CD4-positive, alpha-beta T cell (primary cell): ENCODE measurements at regions not wholly inside any gene's neighbourhood (a gene's known extent, or its start where the extent isn't known, plus 50 kb on each side); places are given as distances from the start of the nearest gene placed in this dataset.
"Not testable (repeated sequence)": the region's sequence is repeated elsewhere in the genome, so short reads cannot be mapped to it uniquely, and the experiment has no call there.

Experiments
- ATAC-seq: fragments of 200-7000 bp; cut with Tn5 transposase; one replicate; pipeline ENCODE4 v1.10.0; 2022; ENCODE audit warnings: mild to moderate bottlenecking; ENCODE audit not compliant: poor library complexity
- CTCF ChIA-PET: fragments of 350-600 bp; sonication (Branson Sonifier 250); formaldehyde crosslinking; loops from one replicate; lab custom pipeline; 2021; ENCODE audit warnings: antibody characterized with exemption, inconsistent platforms; lab: Charles Lee
- POLR2A ChIA-PET: fragments of 350-600 bp; sonication (Branson Sonifier 250); formaldehyde crosslinking; loops from one replicate; lab custom pipeline; 2021; ENCODE audit warnings: antibody characterized with exemption, inconsistent platforms; lab: Charles Lee
- DNase-seq, 14 experiments: peaks; one replicate each; pipeline ENCODE4 v3.0.0-alpha.2; 2013 to 2020; ENCODE audit warnings: mixed read lengths in 2 of 14
- H3K27ac ChIP-seq, 2 donors: one replicate each; pipeline versions ENCODE4 v1.5.1 to v1.7.0; 2013; ENCODE audit warnings: low read length in 2 of 2, low read depth in 1 of 2, mild to moderate bottlenecking in 1 of 2
- H3K27me3 ChIP-seq, 2 experiments: 1 replicate in 1 of 2; 2 replicates in 1 of 2; pipeline versions ENCODE4 v1.6.1 to v1.7.0; 2013; ENCODE audit warnings: low read length in 2 of 2, control low read depth in 1 of 2, mild to moderate bottlenecking in 1 of 2, moderate library complexity in 1 of 2; ENCODE audit not compliant: insufficient read depth in 2 of 2, control insufficient read depth in 1 of 2
- H3K36me3 ChIP-seq: one replicate; pipeline ENCODE4 v1.6.1; 2013; ENCODE audit warnings: low read length, control low read depth; ENCODE audit not compliant: insufficient read depth
- H3K4me1 ChIP-seq: one replicate; pipeline ENCODE4 v1.6.1; 2013; ENCODE audit warnings: low read length, control low read depth; ENCODE audit not compliant: insufficient read depth
- H3K4me3 ChIP-seq: one replicate; pipeline ENCODE4 v1.5.1; 2013; ENCODE audit warnings: mild to moderate bottlenecking, low read length, moderate library complexity
- H3K9me3 ChIP-seq, 2 experiments: 1 replicate in 1 of 2; 2 replicates in 1 of 2; pipeline versions ENCODE4 v1.6.1 to v1.7.0; 2013; ENCODE audit warnings: low read length in 2 of 2, mild to moderate bottlenecking in 2 of 2, control low read depth in 1 of 2, moderate library complexity in 1 of 2; ENCODE audit not compliant: control insufficient read depth in 1 of 2, insufficient read depth in 1 of 2
- H3K27ac Mint-ChIP-seq: one replicate; pipeline ENCODE4 v1.8.0; 2020; ENCODE audit warnings: mixed read lengths
- H3K27me3 Mint-ChIP-seq: one replicate; pipeline ENCODE4 v1.8.0; 2021; ENCODE audit warnings: mixed read lengths
- H3K36me3 Mint-ChIP-seq: one replicate; pipeline ENCODE4 v1.8.0; 2021; ENCODE audit warnings: low read depth, mixed read lengths
- H3K4me1 Mint-ChIP-seq: one replicate; pipeline ENCODE4 v1.8.0; 2021; ENCODE audit warnings: low read depth, mixed read lengths
- H3K4me3 Mint-ChIP-seq: one replicate; pipeline ENCODE4 v1.8.0; 2020; ENCODE audit warnings: mild to moderate bottlenecking, mixed read lengths
- H3K9me3 Mint-ChIP-seq: one replicate; pipeline ENCODE4 v1.8.0; 2020; ENCODE audit warnings: mixed read lengths
- intact Hi-C, 2 experiments: fragments of 100-400 bp; cut with DNase I in 1 of 2; cut with micrococcal nuclease in 1 of 2; formaldehyde crosslinking; loops; one replicate each; pipeline versions ENCODE4 v1.15.1 to v1.9.0; 2023 to 2025; cut with DNase I, micrococcal nuclease
- TF ChIP-seq, protein P1 (sequence below): fragments of 200-600 bp; IDR thresholded peaks from one replicate; pipeline ENCODE4 v1.8.0; 2022; ENCODE audit warnings: antibody characterized with exemption, mild to moderate bottlenecking

DNA sequence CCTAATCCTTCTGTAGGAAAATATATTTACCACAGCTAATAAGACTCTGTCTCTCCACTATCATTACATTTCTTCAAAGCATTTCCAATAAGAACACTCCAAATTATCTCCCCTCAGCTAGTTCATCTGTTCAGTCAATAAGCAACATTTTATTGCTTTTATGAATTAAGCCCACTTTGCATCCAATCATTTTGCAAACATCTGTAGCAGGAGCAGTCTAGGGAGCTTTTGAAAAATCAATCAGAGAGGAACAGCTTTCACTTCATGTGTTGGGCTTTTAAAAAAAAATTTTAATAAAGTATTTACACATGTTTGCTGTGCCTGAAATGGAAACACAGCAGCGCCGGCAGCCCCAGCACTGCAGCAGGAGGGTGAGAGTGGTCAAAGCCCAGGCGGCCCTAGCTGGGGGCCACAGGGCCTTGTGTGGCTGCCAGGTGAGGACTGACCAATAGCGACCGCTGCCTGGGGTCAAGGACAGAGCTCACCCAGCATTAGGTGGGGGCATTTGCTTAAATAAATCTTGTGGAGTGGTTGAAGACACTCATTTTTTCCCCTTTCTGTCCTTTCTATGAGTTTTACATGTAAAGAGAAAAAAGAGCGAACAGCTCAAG, 250.7 kb downstream of the RNF144A start:
- DNase-seq (no peak), ATAC-seq (no peak)
- Histone ChIP-seq H3K27me3 (no peaks in the 10 kb centered on the region), H3K4me1 (no peaks in the 10 kb centered on the region), H3K36me3 (no peaks in the 10 kb centered on the region), H3K4me3 (no peak overlapping the region), H3K27ac (no peak overlapping the region), H3K9me3 (no peaks in the 10 kb centered on the region)
- intact Hi-C loops: no loop called here
- H3K4me1 Mint-ChIP-seq: no peaks in the 10 kb centered on the region
- no peaks in the 10 kb centered on the region for H3K9me3 Mint-ChIP-seq
- CTCF ChIA-PET: no interaction called here
- TF ChIP-seq, protein P1, sequence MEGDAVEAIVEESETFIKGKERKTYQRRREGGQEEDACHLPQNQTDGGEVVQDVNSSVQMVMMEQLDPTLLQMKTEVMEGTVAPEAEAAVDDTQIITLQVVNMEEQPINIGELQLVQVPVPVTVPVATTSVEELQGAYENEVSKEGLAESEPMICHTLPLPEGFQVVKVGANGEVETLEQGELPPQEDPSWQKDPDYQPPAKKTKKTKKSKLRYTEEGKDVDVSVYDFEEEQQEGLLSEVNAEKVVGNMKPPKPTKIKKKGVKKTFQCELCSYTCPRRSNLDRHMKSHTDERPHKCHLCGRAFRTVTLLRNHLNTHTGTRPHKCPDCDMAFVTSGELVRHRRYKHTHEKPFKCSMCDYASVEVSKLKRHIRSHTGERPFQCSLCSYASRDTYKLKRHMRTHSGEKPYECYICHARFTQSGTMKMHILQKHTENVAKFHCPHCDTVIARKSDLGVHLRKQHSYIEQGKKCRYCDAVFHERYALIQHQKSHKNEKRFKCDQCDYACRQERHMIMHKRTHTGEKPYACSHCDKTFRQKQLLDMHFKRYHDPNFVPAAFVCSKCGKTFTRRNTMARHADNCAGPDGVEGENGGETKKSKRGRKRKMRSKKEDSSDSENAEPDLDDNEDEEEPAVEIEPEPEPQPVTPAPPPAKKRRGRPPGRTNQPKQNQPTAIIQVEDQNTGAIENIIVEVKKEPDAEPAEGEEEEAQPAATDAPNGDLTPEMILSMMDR: no peak
- H3K36me3 Mint-ChIP-seq: no peaks in the 10 kb centered on the region
- H3K27me3 Mint-ChIP-seq: no peaks in the 10 kb centered on the region
- POLR2A ChIA-PET: no interaction called here
- no peak overlapping the region for H3K4me3 Mint-ChIP-seq
- H3K27ac Mint-ChIP-seq: no peak overlapping the region

DNA sequence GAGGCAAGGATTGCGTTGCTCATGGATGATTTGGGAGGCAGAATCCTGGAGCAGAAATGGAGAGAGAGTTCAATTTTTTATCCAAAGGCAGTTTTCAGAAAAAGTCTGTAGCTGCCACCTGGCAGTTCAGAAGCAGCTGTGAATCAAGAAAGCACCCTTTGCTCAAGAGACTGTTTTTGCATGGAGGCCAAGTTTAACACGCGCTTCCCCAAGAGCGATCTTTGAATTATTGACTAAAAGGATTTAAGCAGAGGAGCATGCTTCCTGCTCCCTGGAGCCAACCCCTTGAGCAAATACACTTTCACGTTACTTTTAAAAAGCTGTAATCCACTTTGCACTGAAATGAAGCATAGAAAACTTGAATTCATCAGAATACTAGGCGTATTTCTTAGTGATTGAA, 252.4 kb downstream of the RNF144A start:
- H3K9me3 Mint-ChIP-seq: no peaks in the 10 kb centered on the region
- no peaks in the 10 kb centered on the region for H3K4me1 Mint-ChIP-seq
- no peaks in the 10 kb centered on the region for H3K36me3 Mint-ChIP-seq
- POLR2A ChIA-PET: no interaction called here
- no peaks in the 10 kb centered on the region for H3K27me3 ChIP-seq
- TF ChIP-seq, protein P1: no peak
- no peak overlapping the region for H3K27ac ChIP-seq
- H3K4me3 Mint-ChIP-seq: no peak overlapping the region
- no peak overlapping the region for H3K4me3 ChIP-seq
- no peaks in the 10 kb centered on the region for H3K4me1 ChIP-seq
- no peak for ATAC-seq
- no peaks in the 10 kb centered on the region for H3K9me3 ChIP-seq
- intact Hi-C loops: no loop called here
- H3K27me3 Mint-ChIP-seq: no peaks in the 10 kb centered on the region
- CTCF ChIA-PET: no interaction called here
- DNase-seq: no peak
- H3K36me3 ChIP-seq: no peaks in the 10 kb centered on the region
- H3K27ac Mint-ChIP-seq: no peak overlapping the region

DNA sequence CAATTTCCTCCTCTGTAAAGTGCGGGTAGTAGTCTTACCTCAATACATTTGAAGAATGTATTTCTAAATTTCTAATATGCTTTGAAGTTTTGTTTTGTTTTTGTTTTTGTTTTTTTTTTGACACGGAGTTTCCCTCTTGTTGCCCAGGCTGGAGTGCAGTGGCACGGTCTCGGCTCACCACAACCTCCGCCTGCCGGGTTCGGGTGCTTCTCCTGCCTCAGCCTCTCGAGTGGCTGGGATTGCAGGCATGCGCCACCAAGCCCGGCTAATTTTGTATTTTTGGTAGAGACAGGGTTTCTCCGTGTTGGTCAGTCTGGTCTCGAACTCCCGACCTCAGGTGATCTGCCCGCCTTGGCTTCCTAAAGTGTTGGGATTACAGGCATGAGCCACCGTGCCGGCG, 261.8 kb downstream of the RNF144A start:
- H3K27ac ChIP-seq, H3K27ac Mint-ChIP-seq, H3K9me3 ChIP-seq, DNase-seq, CTCF ChIA-PET, H3K27me3 Mint-ChIP-seq, POLR2A ChIA-PET, H3K4me1 Mint-ChIP-seq, H3K36me3 Mint-ChIP-seq, H3K4me3 ChIP-seq, H3K4me3 Mint-ChIP-seq, H3K27me3 ChIP-seq, H3K4me1 ChIP-seq, H3K36me3 ChIP-seq, H3K9me3 Mint-ChIP-seq, intact Hi-C loops, ATAC-seq: not testable (repeated sequence)
